GM23248 (cell line): ENCODE measurements at regions not wholly inside any gene's neighbourhood (a gene's known extent, or its start where the extent isn't known, plus 50 kb on each side); places are given as distances from the start of the nearest gene placed in this dataset.

Source experiments
- DNase-seq: peaks from one replicate; pipeline ENCODE4 v3.0.0-alpha.2; 2015
- H2AFZ ChIP-seq: fragments of 200-600 bp; sonication (generic); 2 replicates; pipeline ENCODE4 v1.6.1; 2016; ENCODE audit warnings: antibody characterized with exemption
- H3F3A ChIP-seq: fragments of 200-600 bp; sonication (generic); 2 replicates; pipeline ENCODE4 v1.6.1; 2016; ENCODE audit warnings: mild to moderate bottlenecking, antibody characterized with exemption, mixed run types; ENCODE audit not compliant: insufficient read depth
- H3K27ac ChIP-seq: fragments of 200-600 bp; sonication (generic); 2 replicates; pipeline ENCODE4 v1.5.1; 2016; ENCODE audit warnings: mild to moderate bottlenecking
- H3K27me3 ChIP-seq: fragments of 200-600 bp; sonication (generic); replicated peaks from 2 replicates; pipeline ENCODE4 v1.6.1; 2016; ENCODE audit warnings: mild to moderate bottlenecking; ENCODE audit not compliant: insufficient read depth
- H3K36me3 ChIP-seq: fragments of 200-600 bp; sonication (generic); 2 replicates; pipeline ENCODE4 v1.6.1; 2016; ENCODE audit warnings: low read depth, mild to moderate bottlenecking
- H3K4me1 ChIP-seq: fragments of 200-600 bp; sonication (generic); 2 replicates; pipeline ENCODE4 v1.6.1; 2016; ENCODE audit warnings: mild to moderate bottlenecking; ENCODE audit not compliant: insufficient read depth
- H3K4me2 ChIP-seq: fragments of 200-600 bp; sonication (generic); one replicate; pipeline ENCODE4 v1.6.1; 2016; ENCODE audit warnings: mild to moderate bottlenecking; ENCODE audit not compliant: unreplicated experiment
- H3K4me3 ChIP-seq: fragments of 200-600 bp; sonication (generic); 2 replicates; pipeline ENCODE4 v1.5.1; 2016; ENCODE audit warnings: mild to moderate bottlenecking
- H3K79me2 ChIP-seq: fragments of 200-600 bp; sonication (generic); 2 replicates; pipeline ENCODE4 v1.6.1; 2016; ENCODE audit warnings: mild to moderate bottlenecking; ENCODE audit not compliant: insufficient read depth
- H3K9ac ChIP-seq: fragments of 200-600 bp; sonication (generic); 2 replicates; pipeline ENCODE4 v1.6.1; 2016; ENCODE audit warnings: mild to moderate bottlenecking
- H3K9me2 ChIP-seq: fragments of 200-600 bp; sonication (generic); 2 replicates; pipeline ENCODE4 v1.6.1; 2016; ENCODE audit warnings: mixed run types, mild to moderate bottlenecking, moderate library complexity; ENCODE audit not compliant: insufficient read depth
- H3K9me3 ChIP-seq: fragments of 200-600 bp; sonication (generic); one replicate; pipeline ENCODE4 v1.6.1; 2017; ENCODE audit warnings: low read depth
- H4K20me1 ChIP-seq: fragments of 200-600 bp; sonication (generic); 2 replicates; pipeline ENCODE4 v1.6.0; 2016; ENCODE audit not compliant: insufficient read depth
- EZH2 ChIP-seq: fragments of 200-600 bp; sonication (generic); IDR thresholded peaks from 2 replicates; pipeline ENCODE4 v1.6.1; 2018; ENCODE audit warnings: antibody characterized with exemption, mild to moderate bottlenecking; ENCODE audit not compliant: insufficient read depth, poor library complexity, severe bottlenecking
- EZH2phosphoT487 ChIP-seq: fragments of 200-600 bp; sonication (generic); IDR thresholded peaks from 2 replicates; pipeline ENCODE4 v1.6.1; 2018; ENCODE audit warnings: antibody characterized with exemption, moderate library complexity, mild to moderate bottlenecking, low read depth; ENCODE audit not compliant: insufficient read depth
- WGBS, 2 experiments: methylation state at CpG; one replicate each; pipeline ENCODE4 v1.1.6; 2015 to 2017; ENCODE audit warnings: low lambda C conversion rate in 2 of 2, low coverage in 1 of 2; ENCODE audit errors: missing lambda C conversion rate in 2 of 2; 5-methylcytosine and 5-hydroxymethylcytosine counted together
- in situ Hi-C: fragments of 300-500 bp; cut with MboI; formaldehyde crosslinking; loops from 2 replicates; pipeline ENCODE4 v1.15.0; 2020

DNA sequence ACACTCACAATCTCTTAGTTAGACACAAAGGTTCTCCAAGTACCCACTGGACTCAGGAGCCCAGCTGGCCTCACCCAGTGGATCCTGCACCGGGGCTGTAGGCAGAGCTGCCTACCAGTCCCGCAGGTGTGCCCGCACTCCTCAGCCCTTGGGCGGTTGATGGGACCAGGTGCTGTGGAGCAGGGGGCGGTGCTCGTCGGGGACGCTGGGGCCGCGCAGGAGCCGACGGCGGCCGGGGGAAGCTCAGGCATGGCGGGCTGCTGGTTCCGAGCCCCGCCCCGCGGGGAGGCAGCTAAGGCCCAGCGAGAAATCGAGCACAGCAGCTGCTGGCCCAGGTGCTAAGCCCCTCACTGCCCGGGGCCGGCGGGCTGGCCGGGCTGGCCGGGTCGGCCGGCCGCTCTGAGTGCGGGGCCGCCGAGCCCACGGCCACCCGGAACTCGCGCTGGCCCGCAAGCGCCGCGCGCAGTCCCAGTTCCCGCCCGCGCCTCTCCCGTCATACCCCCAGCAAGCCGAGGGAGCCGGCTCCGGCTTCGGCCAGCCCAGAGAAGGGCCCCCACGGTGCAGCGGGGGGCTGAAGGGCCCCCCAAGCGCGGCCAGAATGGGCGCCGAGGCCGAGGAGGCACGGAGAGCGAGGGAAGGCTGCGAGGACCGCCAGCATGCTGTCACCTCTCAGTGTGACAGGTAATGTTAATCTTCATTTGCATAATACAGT lies 506.8 kb downstream of the LRFN5 start:
- H3K4me2 ChIP-seq: no peak overlapping the region
- no peaks in the 10 kb centered on the region for H3K9me3 ChIP-seq
- no peaks in the 10 kb centered on the region for H3K9me2 ChIP-seq
- H3K79me2 ChIP-seq: no peaks in the 10 kb centered on the region
- H3K4me3 ChIP-seq: no peak overlapping the region
- 91 to 92% methylated on average over 19 to 58 of the region's 60 CpGs for WGBS, 2 experiments
- DNase-seq: no peak
- H3K9ac ChIP-seq: no peak overlapping the region
- H2AFZ ChIP-seq: no peak overlapping the region
- no peaks in the 10 kb centered on the region for H3F3A ChIP-seq
- TF ChIP-seq EZH2 (no peak), EZH2phosphoT487 (no peak)
- H3K27me3 ChIP-seq: no peaks in the 10 kb centered on the region
- in situ Hi-C loops: no loop called here
- H3K27ac ChIP-seq: no peak overlapping the region
- no peaks in the 10 kb centered on the region for H3K4me1 ChIP-seq
- H4K20me1 ChIP-seq: no peaks in the 10 kb centered on the region
- no peaks in the 10 kb centered on the region for H3K36me3 ChIP-seq

DNA sequence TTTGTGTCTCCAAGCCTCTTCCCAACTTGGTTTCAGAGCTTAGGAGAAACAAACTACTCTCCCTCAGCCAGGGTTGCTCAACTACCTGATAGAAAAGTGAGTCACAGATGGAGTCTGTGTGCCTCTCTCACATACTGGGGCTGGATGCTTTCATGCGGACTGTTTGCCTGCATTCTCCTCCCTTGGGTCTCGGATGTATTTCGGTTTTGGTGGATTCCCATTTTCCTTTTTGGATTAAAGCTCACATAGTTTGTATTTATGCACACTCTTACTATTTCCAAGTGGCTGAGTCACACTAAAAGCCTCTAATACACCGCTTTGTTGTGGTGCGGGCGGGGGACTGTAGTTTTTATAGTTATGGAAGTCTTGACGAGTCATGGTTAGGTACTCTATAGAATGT lies 505.4 kb downstream of the LRFN5 start:
- DNase-seq: peak; percentile 48
- H3K27me3 ChIP-seq: no peaks in the 10 kb centered on the region
- 90 to 94% methylated on average over 7 of the region's 7 CpGs for WGBS, 2 experiments
- H3K9me2 ChIP-seq: no peaks in the 10 kb centered on the region
- no peak overlapping the region for H3K4me3 ChIP-seq
- H3K4me2 ChIP-seq: no peak overlapping the region
- no peaks in the 10 kb centered on the region for H3K36me3 ChIP-seq
- H3K9me3 ChIP-seq: no peaks in the 10 kb centered on the region
- H4K20me1 ChIP-seq: no peaks in the 10 kb centered on the region
- no peaks in the 10 kb centered on the region for H3K4me1 ChIP-seq
- TF ChIP-seq EZH2 (no peak), EZH2phosphoT487 (no peak)
- in situ Hi-C loops: no loop called here
- H2AFZ ChIP-seq: no peak overlapping the region
- H3K9ac ChIP-seq: no peak overlapping the region
- H3K79me2 ChIP-seq: no peaks in the 10 kb centered on the region
- no peak overlapping the region for H3K27ac ChIP-seq
- no peaks in the 10 kb centered on the region for H3F3A ChIP-seq

DNA sequence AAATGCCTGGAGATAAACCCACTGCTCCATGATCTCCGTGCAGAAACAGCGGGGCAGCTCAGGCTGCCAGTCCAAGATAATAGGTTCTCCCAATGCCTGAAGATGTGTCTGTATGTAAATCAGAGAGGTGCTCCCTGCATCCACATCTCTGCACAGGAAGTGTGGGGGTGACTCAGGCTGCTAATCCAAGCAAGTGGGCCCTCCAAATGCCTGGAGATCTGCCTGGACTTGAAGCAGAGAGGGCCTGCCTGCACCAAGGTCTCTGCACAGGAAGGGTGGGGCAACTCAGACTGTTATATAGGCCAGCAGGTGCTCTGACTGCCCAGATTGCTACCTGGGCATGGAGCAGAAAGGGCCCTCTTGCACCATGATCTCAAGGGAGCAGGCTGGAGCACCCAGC lies 504.7 kb downstream of the LRFN5 start:
- no peaks in the 10 kb centered on the region for H3K36me3 ChIP-seq
- H3K9me3 ChIP-seq: no peaks in the 10 kb centered on the region
- no peaks in the 10 kb centered on the region for H3K4me1 ChIP-seq
- H3K4me3 ChIP-seq: no peak overlapping the region
- in situ Hi-C loops: no loop called here
- WGBS, 2 experiments: 75 to 100% methylated on average over 2 of the region's 2 CpGs
- no peaks in the 10 kb centered on the region for H4K20me1 ChIP-seq
- no peaks in the 10 kb centered on the region for H3F3A ChIP-seq
- TF ChIP-seq EZH2phosphoT487 (no peak), EZH2 (no peak)
- no peaks in the 10 kb centered on the region for H3K79me2 ChIP-seq
- H3K9ac ChIP-seq: no peak overlapping the region
- H3K27me3 ChIP-seq: no peaks in the 10 kb centered on the region
- DNase-seq: no peak
- H3K27ac ChIP-seq: no peak overlapping the region
- no peak overlapping the region for H3K4me2 ChIP-seq
- no peak overlapping the region for H2AFZ ChIP-seq
- H3K9me2 ChIP-seq: no peaks in the 10 kb centered on the region

DNA sequence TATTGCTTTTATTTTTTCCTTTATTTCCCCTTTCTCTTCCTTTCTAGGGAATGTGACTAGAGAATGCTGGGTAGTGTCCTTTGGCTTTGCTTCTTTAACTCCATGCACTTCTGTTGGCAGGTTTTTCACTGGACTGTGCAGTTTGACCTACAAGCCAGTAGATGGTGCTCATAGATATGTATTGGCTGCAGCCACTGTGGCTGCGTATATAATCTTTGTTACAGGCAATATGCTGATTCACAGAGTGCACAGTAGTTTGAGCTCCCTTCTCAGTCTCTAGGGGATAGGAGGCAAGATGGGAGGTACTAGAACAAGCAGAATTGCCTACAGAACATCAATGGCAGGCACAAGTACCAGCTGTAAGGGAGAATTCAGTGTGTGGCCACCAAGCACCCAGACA lies 503.5 kb downstream of the LRFN5 start:
- WGBS, 2 experiments: 50 to 56% methylated on average over 1 of the region's 1 CpG
- DNase-seq: peak; percentile 82
- H3K36me3 ChIP-seq: no peaks in the 10 kb centered on the region
- no peaks in the 10 kb centered on the region for H3F3A ChIP-seq
- no peaks in the 10 kb centered on the region for H3K79me2 ChIP-seq
- no peaks in the 10 kb centered on the region for H4K20me1 ChIP-seq
- no peak overlapping the region for H2AFZ ChIP-seq
- no peak overlapping the region for H3K4me2 ChIP-seq
- no peak overlapping the region for H3K27ac ChIP-seq
- no peaks in the 10 kb centered on the region for H3K4me1 ChIP-seq
- H3K27me3 ChIP-seq: no peaks in the 10 kb centered on the region
- no peaks in the 10 kb centered on the region for H3K9me2 ChIP-seq
- no peak overlapping the region for H3K4me3 ChIP-seq
- H3K9ac ChIP-seq: no peak overlapping the region
- in situ Hi-C loops: no loop called here
- no peaks in the 10 kb centered on the region for H3K9me3 ChIP-seq
- TF ChIP-seq EZH2 (no peak), EZH2phosphoT487 (no peak)
